PC-9 (cell line): ENCODE measurements at regions not wholly inside any gene's neighbourhood (a gene's known extent, or its start where the extent isn't known, plus 50 kb on each side); places are given as distances from the start of the nearest gene placed in this dataset.

Experiments
- EZH2 ChIP-seq: fragments of 200-600 bp; sonication (generic); IDR thresholded peaks from 2 replicates; pipeline ENCODE4 v1.8.0; 2017; ENCODE audit warnings: antibody characterized with exemption, low read depth
- TF ChIP-seq, protein P1 (sequence below): fragments of 200-600 bp; sonication (generic); conservative IDR thresholded peaks from 2 replicates; pipeline ENCODE4 v1.6.1; 2017; ENCODE audit warnings: mixed run types, antibody characterized with exemption, mild to moderate bottlenecking, moderate library complexity

DNA sequence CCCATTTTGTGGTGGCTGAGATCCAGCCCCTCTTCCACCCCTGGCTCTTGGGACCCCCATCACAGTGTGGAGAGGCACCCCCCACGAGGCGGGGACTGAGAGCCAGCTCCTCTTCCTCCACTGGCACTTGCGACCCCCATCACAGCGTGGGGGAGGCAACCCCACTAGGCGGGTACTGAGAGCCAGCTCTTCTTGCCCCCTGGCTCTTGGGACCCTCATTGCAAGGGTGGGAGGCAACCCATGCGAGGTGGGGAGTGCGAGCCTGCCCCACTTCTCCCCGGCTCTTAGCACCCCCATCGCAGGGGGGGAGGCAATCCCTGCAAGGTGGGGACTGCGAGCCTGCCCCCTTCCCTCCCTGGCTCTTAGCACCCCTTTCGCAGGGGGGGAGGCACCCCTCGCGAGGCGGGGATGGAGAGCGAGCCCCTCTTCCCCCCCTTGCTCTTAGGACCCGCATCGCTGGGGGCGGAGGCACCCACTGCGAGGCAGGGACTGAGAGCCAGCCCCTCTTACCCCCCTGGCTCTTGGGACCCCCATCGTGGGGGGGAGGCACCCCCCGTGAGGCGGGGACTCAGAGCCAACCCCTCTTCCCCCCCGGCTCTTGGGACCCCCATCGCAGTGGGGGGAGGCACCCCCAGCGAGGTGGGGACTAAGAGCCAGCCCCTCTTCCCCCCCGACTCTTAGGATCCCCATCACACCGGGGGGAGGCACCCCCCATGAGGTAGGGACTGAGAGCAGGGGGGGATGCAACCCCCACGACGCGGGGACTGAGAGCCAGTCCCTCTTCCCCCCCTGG is 364.6 kb upstream of the SPRY2 start:
- TF ChIP-seq, protein P1, sequence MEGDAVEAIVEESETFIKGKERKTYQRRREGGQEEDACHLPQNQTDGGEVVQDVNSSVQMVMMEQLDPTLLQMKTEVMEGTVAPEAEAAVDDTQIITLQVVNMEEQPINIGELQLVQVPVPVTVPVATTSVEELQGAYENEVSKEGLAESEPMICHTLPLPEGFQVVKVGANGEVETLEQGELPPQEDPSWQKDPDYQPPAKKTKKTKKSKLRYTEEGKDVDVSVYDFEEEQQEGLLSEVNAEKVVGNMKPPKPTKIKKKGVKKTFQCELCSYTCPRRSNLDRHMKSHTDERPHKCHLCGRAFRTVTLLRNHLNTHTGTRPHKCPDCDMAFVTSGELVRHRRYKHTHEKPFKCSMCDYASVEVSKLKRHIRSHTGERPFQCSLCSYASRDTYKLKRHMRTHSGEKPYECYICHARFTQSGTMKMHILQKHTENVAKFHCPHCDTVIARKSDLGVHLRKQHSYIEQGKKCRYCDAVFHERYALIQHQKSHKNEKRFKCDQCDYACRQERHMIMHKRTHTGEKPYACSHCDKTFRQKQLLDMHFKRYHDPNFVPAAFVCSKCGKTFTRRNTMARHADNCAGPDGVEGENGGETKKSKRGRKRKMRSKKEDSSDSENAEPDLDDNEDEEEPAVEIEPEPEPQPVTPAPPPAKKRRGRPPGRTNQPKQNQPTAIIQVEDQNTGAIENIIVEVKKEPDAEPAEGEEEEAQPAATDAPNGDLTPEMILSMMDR = no peak
- TF ChIP-seq EZH2 = no peak
